H9 (cell line): ENCODE measurements at regions not wholly inside any gene's neighbourhood (a gene's known extent, or its start where the extent isn't known, plus 50 kb on each side); places are given as distances from the start of the nearest gene placed in this dataset.

Experiments used
- DNase-seq: peaks from one replicate; pipeline ENCODE4 v3.0.0-alpha.2; 2017
- H2AFZ ChIP-seq: one replicate; pipeline ENCODE4 v1.6.1; 2013; ENCODE audit warnings: mild to moderate bottlenecking, low read length, control low read depth, moderate library complexity
- H2AK5ac ChIP-seq: 2 replicates; pipeline ENCODE4 v1.6.1; 2013; ENCODE audit warnings: low read length, control low read depth, mixed read lengths; ENCODE audit not compliant: insufficient read length
- H2BK120ac ChIP-seq: one replicate; pipeline ENCODE4 v1.6.1; 2013; ENCODE audit warnings: low read depth, mild to moderate bottlenecking, low read length, control low read depth, inconsistent platforms; ENCODE audit not compliant: poor library complexity, severe bottlenecking
- H2BK12ac ChIP-seq: 2 replicates; pipeline ENCODE4 v1.6.1; 2013; ENCODE audit warnings: low read length, control low read depth, mixed read lengths, low read depth; ENCODE audit not compliant: insufficient read length
- H2BK15ac ChIP-seq: 2 replicates; pipeline ENCODE4 v1.6.1; 2013; ENCODE audit warnings: low read depth, low read length, control low read depth
- H2BK20ac ChIP-seq: one replicate; pipeline ENCODE4 v1.6.1; 2013; ENCODE audit warnings: low read depth, mild to moderate bottlenecking, low read length, control low read depth, inconsistent platforms; ENCODE audit not compliant: poor library complexity, severe bottlenecking
- H2BK5ac ChIP-seq: 2 replicates; pipeline ENCODE4 v1.6.1; 2013; ENCODE audit warnings: low read length, control low read depth, mixed read lengths; ENCODE audit not compliant: insufficient read length
- H3K14ac ChIP-seq: 2 replicates; pipeline ENCODE4 v1.6.1; 2013; ENCODE audit warnings: low read length, control low read depth; ENCODE audit not compliant: insufficient read depth
- H3K18ac ChIP-seq: 2 replicates; pipeline ENCODE4 v1.6.1; 2013; ENCODE audit warnings: low read depth, mild to moderate bottlenecking, mixed read lengths, low read length, control low read depth; ENCODE audit not compliant: insufficient read length
- H3K23ac ChIP-seq: 2 replicates; pipeline ENCODE4 v1.6.1; 2013; ENCODE audit warnings: low read length, control low read depth, mixed read lengths, low read depth; ENCODE audit not compliant: insufficient read length
- H3K23me2 ChIP-seq: 2 replicates; pipeline ENCODE4 v1.6.1; 2013; ENCODE audit warnings: low read depth, mild to moderate bottlenecking, mixed read lengths, low read length, control low read depth; ENCODE audit not compliant: insufficient read length, poor library complexity, severe bottlenecking
- H3K27ac ChIP-seq: 2 replicates; pipeline ENCODE4 v1.5.1; 2013; ENCODE audit warnings: low read length, control low read depth, mixed read lengths, low read depth; ENCODE audit not compliant: insufficient read length
- H3K27me3 ChIP-seq: 2 replicates; pipeline ENCODE4 v1.6.1; 2013; ENCODE audit warnings: low read length, control low read depth, inconsistent platforms; ENCODE audit not compliant: insufficient read depth
- H3K4ac ChIP-seq: 2 replicates; pipeline ENCODE4 v1.6.1; 2013; ENCODE audit warnings: low read depth, mild to moderate bottlenecking, control low read depth, inconsistent platforms, low read length, moderate library complexity
- H3K4me1 ChIP-seq: 2 replicates; pipeline ENCODE4 v1.6.1; 2013; ENCODE audit warnings: low read length, control low read depth, inconsistent platforms; ENCODE audit not compliant: insufficient read depth
- H3K4me2 ChIP-seq: 2 replicates; pipeline ENCODE4 v1.6.1; 2013; ENCODE audit warnings: low read length, control low read depth, mixed read lengths; ENCODE audit not compliant: insufficient read length, insufficient read depth
- H3K56ac ChIP-seq: 2 replicates; pipeline ENCODE4 v1.6.1; 2013; ENCODE audit warnings: low read depth, mild to moderate bottlenecking, mixed read lengths, low read length, control low read depth; ENCODE audit not compliant: insufficient read length
- H3K79me1 ChIP-seq: 2 replicates; pipeline ENCODE4 v1.6.1; 2013; ENCODE audit warnings: low read depth, mild to moderate bottlenecking, moderate library complexity, low read length, control low read depth, inconsistent platforms; ENCODE audit not compliant: insufficient read depth, poor library complexity, severe bottlenecking
- H3K79me2 ChIP-seq: 2 replicates; pipeline ENCODE4 v1.6.1; 2013; ENCODE audit warnings: low read length, control low read depth, inconsistent platforms; ENCODE audit not compliant: insufficient read depth
- H3K9ac ChIP-seq: 2 replicates; pipeline ENCODE4 v1.6.1; 2013; ENCODE audit warnings: low read length, control low read depth, mixed read lengths; ENCODE audit not compliant: insufficient read length; ENCODE audit errors: extremely low read depth
- H3K9me3 ChIP-seq: one replicate; pipeline ENCODE4 v1.6.1; 2013; ENCODE audit warnings: low read depth, low read length, inconsistent platforms; ENCODE audit not compliant: control insufficient read depth
- H3T11ph ChIP-seq: one replicate; pipeline ENCODE4 v1.6.1; 2013; ENCODE audit warnings: mild to moderate bottlenecking, low read length, control low read depth, inconsistent platforms
- H4K20me1 ChIP-seq: one replicate; pipeline ENCODE4 v1.6.1; 2013; ENCODE audit not compliant: control insufficient read depth, insufficient read length, insufficient read depth
- H4K5ac ChIP-seq: 2 replicates; pipeline ENCODE4 v1.6.1; 2013; ENCODE audit warnings: low read depth, mild to moderate bottlenecking, mixed read lengths, low read length, control low read depth; ENCODE audit not compliant: insufficient read length
- H4K8ac ChIP-seq: replicated peaks from 2 replicates; pipeline ENCODE4 v1.6.1; 2013; ENCODE audit warnings: low read length, control low read depth, mixed read lengths, low read depth; ENCODE audit not compliant: insufficient read length
- H4K91ac ChIP-seq: 2 replicates; pipeline ENCODE4 v1.6.1; 2013; ENCODE audit warnings: low read depth, mild to moderate bottlenecking, moderate library complexity, mixed read lengths, low read length, control low read depth; ENCODE audit not compliant: insufficient read length
- H3K27ac Mint-ChIP-seq, 3 experiments: 2 replicates in 2 of 3; 3 replicates in 1 of 3; pipeline ENCODE4 v1.8.0; 2020 to 2021; ENCODE audit warnings: mixed read lengths in 3 of 3, mild to moderate bottlenecking in 1 of 3, moderate library complexity in 1 of 3
- H3K27me3 Mint-ChIP-seq: 2 replicates; pipeline ENCODE4 v1.8.0; 2021; ENCODE audit warnings: low read depth, mild to moderate bottlenecking, moderate library complexity, mixed read lengths
- H3K36me3 Mint-ChIP-seq, 3 experiments: 2 replicates in 2 of 3; 3 replicates in 1 of 3; pipeline ENCODE4 v1.8.0; 2020 to 2021; ENCODE audit warnings: low read depth in 3 of 3, mixed read lengths in 3 of 3; ENCODE audit not compliant: insufficient read depth in 1 of 3
- H3K4me1 Mint-ChIP-seq, 2 experiments: 2 replicates each; pipeline ENCODE4 v1.8.0; 2020; ENCODE audit warnings: mixed read lengths in 2 of 2
- H3K4me3 Mint-ChIP-seq, 2 experiments: 2 replicates in 1 of 2; 3 replicates in 1 of 2; pipeline ENCODE4 v1.8.0; 2020 to 2021; ENCODE audit warnings: mild to moderate bottlenecking in 2 of 2, mixed read lengths in 2 of 2, moderate library complexity in 1 of 2
- H3K9me3 Mint-ChIP-seq, 2 experiments: 2 replicates in 1 of 2; 3 replicates in 1 of 2; pipeline ENCODE4 v1.8.0; 2020; ENCODE audit warnings: mild to moderate bottlenecking in 2 of 2, mixed read lengths in 2 of 2, moderate library complexity in 1 of 2
- WGBS: extraction: QIAGEN DNeasy Blood & Tissue Kit; methylation state at CpG from one replicate; pipeline ENCODE4 v1.1.7; 2013; ENCODE audit warnings: missing lambda C conversion rate, low lambda C conversion rate, mixed read lengths; ENCODE audit not compliant: insufficient read length; ENCODE audit errors: extremely low coverage; 5-methylcytosine and 5-hydroxymethylcytosine counted together
- TF ChIP-seq, protein P1 (sequence below): fragments of 200-600 bp; sonication (generic); conservative IDR thresholded peaks from 3 replicates; pipeline ENCODE4 v1.8.0; 2021; ENCODE audit warnings: antibody characterized with exemption, mild to moderate bottlenecking

DNA sequence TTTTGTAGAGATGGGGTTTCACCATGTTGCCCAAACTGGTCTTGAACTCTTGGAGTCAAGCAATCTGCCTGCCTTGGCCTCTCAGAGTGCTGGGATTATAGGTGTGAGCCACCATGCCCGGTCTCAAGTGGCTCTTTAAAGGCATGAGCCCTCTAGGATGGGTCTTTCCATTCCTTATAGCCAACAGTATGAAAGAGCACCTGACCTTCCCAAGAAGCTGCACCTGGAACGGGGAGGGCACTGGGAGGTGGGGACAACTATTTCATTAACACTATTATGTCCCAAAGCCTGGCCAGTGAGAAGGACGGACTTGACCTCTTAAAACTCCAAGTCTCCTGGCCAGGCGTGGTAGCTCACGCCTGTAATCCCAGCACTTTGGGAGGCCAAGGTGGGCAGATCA, 149.7 kb downstream of the ZFP36L2 start:
- peaks cover 3 to 16% of the 10 kb centered on the region in 2 experiments; a peak in 3 of 4 replicates for H3K4me1 Mint-ChIP-seq
- Histone ChIP-seq H2BK15ac (no peak overlapping the region), H2BK5ac (no peak overlapping the region), H3K4me1 (no peaks in the 10 kb centered on the region; the same call in 1 of the 2 replicates), H2AK5ac (no peak overlapping the region), H3K4ac (no peak overlapping the region), H3K79me1 (no peaks in the 10 kb centered on the region), H3K18ac (no peak overlapping the region), H2BK20ac (no peak overlapping the region), H3K23ac (no peak overlapping the region), H3K27me3 (no peaks in the 10 kb centered on the region), H4K91ac (no peak overlapping the region), H3K27ac (no peak overlapping the region), H3K56ac (no peak overlapping the region), H3K14ac (no peak overlapping the region), H2AFZ (no peak overlapping the region), H3K79me2 (no peaks in the 10 kb centered on the region), H2BK12ac (no peak overlapping the region), H4K5ac (no peak overlapping the region), H4K20me1 (no peaks in the 10 kb centered on the region), H3K23me2 (no peaks in the 10 kb centered on the region), H3K9me3 (no peaks in the 10 kb centered on the region), H2BK120ac (no peak overlapping the region), H3K4me2 (no peak overlapping the region), H3K9ac (no peak overlapping the region), H4K8ac (no peak overlapping the region), H3T11ph (no peak overlapping the region)
- H3K36me3 Mint-ChIP-seq, result no peaks in the 10 kb centered on the region
- peaks cover 12% of the 10 kb centered on the region for H3K27me3 Mint-ChIP-seq
- H3K9me3 Mint-ChIP-seq, result no peaks in the 10 kb centered on the region
- WGBS, result no CpG with 5 or more reads among the region's 5 CpGs
- TF ChIP-seq, protein P1, sequence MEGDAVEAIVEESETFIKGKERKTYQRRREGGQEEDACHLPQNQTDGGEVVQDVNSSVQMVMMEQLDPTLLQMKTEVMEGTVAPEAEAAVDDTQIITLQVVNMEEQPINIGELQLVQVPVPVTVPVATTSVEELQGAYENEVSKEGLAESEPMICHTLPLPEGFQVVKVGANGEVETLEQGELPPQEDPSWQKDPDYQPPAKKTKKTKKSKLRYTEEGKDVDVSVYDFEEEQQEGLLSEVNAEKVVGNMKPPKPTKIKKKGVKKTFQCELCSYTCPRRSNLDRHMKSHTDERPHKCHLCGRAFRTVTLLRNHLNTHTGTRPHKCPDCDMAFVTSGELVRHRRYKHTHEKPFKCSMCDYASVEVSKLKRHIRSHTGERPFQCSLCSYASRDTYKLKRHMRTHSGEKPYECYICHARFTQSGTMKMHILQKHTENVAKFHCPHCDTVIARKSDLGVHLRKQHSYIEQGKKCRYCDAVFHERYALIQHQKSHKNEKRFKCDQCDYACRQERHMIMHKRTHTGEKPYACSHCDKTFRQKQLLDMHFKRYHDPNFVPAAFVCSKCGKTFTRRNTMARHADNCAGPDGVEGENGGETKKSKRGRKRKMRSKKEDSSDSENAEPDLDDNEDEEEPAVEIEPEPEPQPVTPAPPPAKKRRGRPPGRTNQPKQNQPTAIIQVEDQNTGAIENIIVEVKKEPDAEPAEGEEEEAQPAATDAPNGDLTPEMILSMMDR, result no peak
- no peak for DNase-seq
- H3K4me3 Mint-ChIP-seq, result no peak overlapping the region
- H3K27ac Mint-ChIP-seq, result no peak overlapping the region
